PC-3 (cell line): ENCODE measurements at regions not wholly inside any gene's neighbourhood (a gene's known extent, or its start where the extent isn't known, plus 50 kb on each side); places are given as distances from the start of the nearest gene placed in this dataset.

ENCODE experiments used
- ATAC-seq: fragments of 200-7000 bp; cut with Tn5 transposase; 2 replicates; pipeline ENCODE4 v1.9.1; 2020; ENCODE audit warnings: mild to moderate bottlenecking, moderate library complexity
- BruUV-seq: library from RNA; stranded (reverse); fragments of 400-500 nt; replicated peaks from 2 replicates; lab custom pipeline; 2021; lab: Mats Ljungman, UMichigan
- CTCF ChIA-PET: fragments of 300-600 bp; sonication (Branson Sonifier 250); formaldehyde crosslinking; loops from one replicate; lab custom pipeline; 2022; ENCODE audit warnings: antibody characterized with exemption; lab: Charles Lee
- POLR2A ChIA-PET: fragments of 300-600 bp; sonication (Branson Sonifier 250); formaldehyde crosslinking; loops from one replicate; lab custom pipeline; 2022; ENCODE audit warnings: antibody characterized with exemption; ENCODE audit not compliant: unreplicated experiment; lab: Charles Lee
- DNase-seq: peaks from one replicate; pipeline ENCODE4 v3.0.0-alpha.2; 2015
- H2AFZ ChIP-seq: fragments of 300-600 bp; sonication (generic); 2 replicates; pipeline ENCODE4 v1.6.0; 2016; ENCODE audit warnings: antibody characterized with exemption, low read length
- H3F3A ChIP-seq: fragments of 300-600 bp; sonication (generic); one replicate; pipeline ENCODE4 v1.6.0; 2017; ENCODE audit warnings: antibody characterized with exemption, low read length, control low read depth, mild to moderate bottlenecking; ENCODE audit not compliant: unreplicated experiment
- H3K27ac ChIP-seq: fragments of 300-600 bp; sonication (generic); 2 replicates; pipeline ENCODE4 v1.5.1; 2016; ENCODE audit warnings: mild to moderate bottlenecking, low read length
- H3K27me3 ChIP-seq: fragments of 300-600 bp; sonication (generic); 2 replicates; pipeline ENCODE4 v1.6.1; 2016; ENCODE audit warnings: low read length, mixed read lengths
- H3K36me3 ChIP-seq: fragments of 300-600 bp; sonication (generic); 2 replicates; pipeline ENCODE4 v1.6.1; 2016; ENCODE audit warnings: low read depth, mixed run types, low read length, mixed read lengths
- H3K4me1 ChIP-seq: fragments of 300-600 bp; sonication (generic); 2 replicates; pipeline ENCODE4 v1.5.1; 2016; ENCODE audit warnings: low read length; ENCODE audit not compliant: insufficient read depth
- H3K4me2 ChIP-seq: fragments of 300-600 bp; sonication (generic); 2 replicates; pipeline ENCODE4 v1.6.0; 2016; ENCODE audit warnings: low read length
- H3K4me3 ChIP-seq: fragments of 300-600 bp; sonication (generic); 2 replicates; pipeline ENCODE4 v1.5.1; 2016; ENCODE audit warnings: mild to moderate bottlenecking, low read length, mixed read lengths
- H3K79me2 ChIP-seq: fragments of 300-600 bp; sonication (generic); 2 replicates; pipeline ENCODE4 v1.6.1; 2017; ENCODE audit warnings: low read length, mixed read lengths
- H3K9ac ChIP-seq: fragments of 300-600 bp; sonication (generic); 2 replicates; pipeline ENCODE4 v1.6.0; 2016; ENCODE audit warnings: mild to moderate bottlenecking, low read length
- H3K9me2 ChIP-seq: fragments of 300-600 bp; sonication (generic); replicated peaks from 2 replicates; pipeline ENCODE4 v1.6.1; 2016; ENCODE audit warnings: mixed run types, low read length, mixed read lengths
- H3K9me3 ChIP-seq: fragments of 300-600 bp; sonication (generic); 2 replicates; pipeline ENCODE4 v1.6.1; 2016; ENCODE audit warnings: low read length, mixed read lengths
- H4K20me1 ChIP-seq: fragments of 300-600 bp; sonication (generic); 2 replicates; pipeline ENCODE4 v1.6.1; 2016; ENCODE audit warnings: low read length, mixed read lengths
- EZH2 ChIP-seq: fragments of 300-600 bp; sonication (generic); IDR thresholded peaks from one replicate; pipeline ENCODE4 v1.6.1; 2017; ENCODE audit warnings: antibody characterized with exemption, mild to moderate bottlenecking, low read length; ENCODE audit not compliant: unreplicated experiment
- EZH2phosphoT487 ChIP-seq: fragments of 300-600 bp; sonication (generic); IDR thresholded peaks from 2 replicates; pipeline ENCODE4 v1.6.1; 2018; ENCODE audit warnings: mild to moderate bottlenecking, antibody characterized with exemption, low read length, borderline replicate concordance
- intact Hi-C: fragments of 100-400 bp; cut with micrococcal nuclease; formaldehyde crosslinking; loops from 2 replicates; pipeline ENCODE4 v1.9.0; 2023
- TF ChIP-seq, protein P1 (sequence below): fragments of 300-600 bp; sonication (generic); conservative IDR thresholded peaks from 2 replicates; pipeline ENCODE4 v1.5.1; 2017; ENCODE audit warnings: antibody characterized with exemption, low read depth, mild to moderate bottlenecking, low read length

DNA sequence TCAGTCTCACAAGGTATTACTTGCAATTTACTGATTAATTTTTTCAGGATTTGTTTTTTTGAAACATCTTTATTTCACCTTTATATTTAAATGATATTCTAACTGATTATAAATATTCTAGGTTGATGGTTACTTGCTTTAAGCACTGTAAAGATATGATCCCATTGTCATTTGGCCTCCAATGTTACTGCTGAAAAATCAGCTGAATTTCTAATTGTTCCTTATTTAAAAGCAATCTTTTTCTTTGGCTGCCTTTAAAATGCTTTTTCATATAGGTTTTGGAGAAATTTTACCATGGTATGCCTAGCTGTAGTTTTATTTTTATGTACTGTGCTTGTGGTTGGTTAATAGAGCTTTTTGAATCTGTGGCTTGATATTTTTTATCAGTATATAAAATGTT lies 275.6 kb upstream of the PPFIA2 start:
- Histone ChIP-seq H3K27me3 (no peaks in the 10 kb centered on the region), H3F3A (no peaks in the 10 kb centered on the region), H3K9me2 (no peaks in the 10 kb centered on the region), H3K4me2 (no peak overlapping the region), H4K20me1 (no peaks in the 10 kb centered on the region), H3K9ac (no peak overlapping the region), H3K27ac (no peak overlapping the region), H3K36me3 (no peaks in the 10 kb centered on the region), H3K79me2 (no peaks in the 10 kb centered on the region), H3K9me3 (peaks cover 29% of the 10 kb centered on the region; the same call in 1 of the 2 replicates), H2AFZ (no peak overlapping the region), H3K4me1 (no peaks in the 10 kb centered on the region), H3K4me3 (no peak overlapping the region)
- no TSS peak for BruUV-seq
- no peak for TF ChIP-seq EZH2phosphoT487
- TF ChIP-seq, protein P1, sequence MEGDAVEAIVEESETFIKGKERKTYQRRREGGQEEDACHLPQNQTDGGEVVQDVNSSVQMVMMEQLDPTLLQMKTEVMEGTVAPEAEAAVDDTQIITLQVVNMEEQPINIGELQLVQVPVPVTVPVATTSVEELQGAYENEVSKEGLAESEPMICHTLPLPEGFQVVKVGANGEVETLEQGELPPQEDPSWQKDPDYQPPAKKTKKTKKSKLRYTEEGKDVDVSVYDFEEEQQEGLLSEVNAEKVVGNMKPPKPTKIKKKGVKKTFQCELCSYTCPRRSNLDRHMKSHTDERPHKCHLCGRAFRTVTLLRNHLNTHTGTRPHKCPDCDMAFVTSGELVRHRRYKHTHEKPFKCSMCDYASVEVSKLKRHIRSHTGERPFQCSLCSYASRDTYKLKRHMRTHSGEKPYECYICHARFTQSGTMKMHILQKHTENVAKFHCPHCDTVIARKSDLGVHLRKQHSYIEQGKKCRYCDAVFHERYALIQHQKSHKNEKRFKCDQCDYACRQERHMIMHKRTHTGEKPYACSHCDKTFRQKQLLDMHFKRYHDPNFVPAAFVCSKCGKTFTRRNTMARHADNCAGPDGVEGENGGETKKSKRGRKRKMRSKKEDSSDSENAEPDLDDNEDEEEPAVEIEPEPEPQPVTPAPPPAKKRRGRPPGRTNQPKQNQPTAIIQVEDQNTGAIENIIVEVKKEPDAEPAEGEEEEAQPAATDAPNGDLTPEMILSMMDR, result no peak
- TF ChIP-seq EZH2, result no peak
- no peak for ATAC-seq
- intact Hi-C loops, result no loop called here
- ChIA-PET POLR2A (no interaction called here), CTCF (no interaction called here)
- DNase-seq, result no peak

DNA sequence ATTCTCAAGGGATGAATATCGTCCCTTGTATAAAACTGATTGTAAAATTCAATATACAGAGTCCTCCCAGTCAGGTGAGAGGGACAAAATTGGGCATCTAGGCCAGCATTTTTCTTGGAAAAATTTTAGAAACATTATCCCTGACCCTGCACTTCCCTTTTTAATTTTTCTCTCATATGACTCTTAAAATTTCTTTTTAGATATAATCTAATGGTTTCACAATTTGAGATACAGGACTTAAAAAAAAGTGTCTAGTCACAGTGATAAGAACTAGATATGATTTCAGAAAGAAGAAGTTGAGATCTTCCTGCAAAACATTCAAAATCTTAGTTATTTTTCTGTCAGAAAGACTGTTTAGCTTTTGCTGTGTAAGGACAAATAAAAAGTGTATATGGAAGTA lies 270.8 kb upstream of the PPFIA2 start:
- no peaks in the 10 kb centered on the region for H3F3A ChIP-seq
- H3K27ac ChIP-seq, result no peak overlapping the region
- no peak for DNase-seq
- CTCF ChIA-PET, result no interaction called here
- no peaks in the 10 kb centered on the region for H3K79me2 ChIP-seq
- H4K20me1 ChIP-seq, result no peaks in the 10 kb centered on the region
- H3K9me2 ChIP-seq, result no peaks in the 10 kb centered on the region
- no peaks in the 10 kb centered on the region for H3K36me3 ChIP-seq
- no peak overlapping the region for H3K4me2 ChIP-seq
- H3K27me3 ChIP-seq, result no peaks in the 10 kb centered on the region
- POLR2A ChIA-PET, result no interaction called here
- intact Hi-C loops, result no loop called here
- peaks cover 9% of the 10 kb centered on the region; the same call in 1 of the 2 replicates for H3K9me3 ChIP-seq
- no peaks in the 10 kb centered on the region for H3K4me1 ChIP-seq
- no peak overlapping the region for H3K9ac ChIP-seq
- no TSS peak for BruUV-seq
- no peak overlapping the region for H3K4me3 ChIP-seq
- TF ChIP-seq EZH2 (no peak), EZH2phosphoT487 (no peak)
- TF ChIP-seq, protein P1, result no peak
- no peak overlapping the region for H2AFZ ChIP-seq
- no peak for ATAC-seq

DNA sequence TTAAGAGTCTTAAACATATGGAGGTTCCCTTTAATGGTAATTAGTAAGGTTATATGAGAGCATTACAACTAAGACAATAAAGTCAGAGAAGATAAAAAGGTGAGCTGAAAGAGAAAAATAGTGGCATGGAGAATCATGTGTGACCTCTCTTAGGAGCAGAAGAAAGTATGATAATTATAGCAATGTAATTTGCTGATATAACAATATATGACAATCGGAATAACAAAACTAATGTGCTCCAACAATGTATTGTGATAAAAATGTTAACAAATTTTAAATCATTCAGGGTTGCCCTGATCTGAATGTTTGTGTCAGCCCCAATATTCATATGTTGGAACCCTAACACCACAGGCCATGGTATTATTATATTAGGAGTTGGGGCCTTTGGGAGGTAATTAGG lies 269.6 kb upstream of the PPFIA2 start:
- ATAC-seq, result no peak

More for the DNA sequence above, 269.6 kb upstream of the PPFIA2 start:
- H4K20me1 ChIP-seq, result no peaks in the 10 kb centered on the region
- BruUV-seq, result no TSS peak
- H3K79me2 ChIP-seq, result no peaks in the 10 kb centered on the region
- no peak overlapping the region for H3K4me2 ChIP-seq
- ChIA-PET CTCF (no interaction called here), POLR2A (no interaction called here)
- TF ChIP-seq, protein P1, result no peak
- TF ChIP-seq EZH2, result no peak
- no peak for TF ChIP-seq EZH2phosphoT487
- no peaks in the 10 kb centered on the region for H3F3A ChIP-seq
- H3K27ac ChIP-seq, result no peak overlapping the region
- DNase-seq, result no peak
- H3K9me2 ChIP-seq, result no peaks in the 10 kb centered on the region
- H3K4me1 ChIP-seq, result no peaks in the 10 kb centered on the region
- no peak overlapping the region for H3K4me3 ChIP-seq
- no peaks in the 10 kb centered on the region for H3K27me3 ChIP-seq
- no peaks in the 10 kb centered on the region for H3K36me3 ChIP-seq
- 0 out of 2 replicates have a peak, but pooled peaks cover 2% of the 10 kb centered on the region for H3K9me3 ChIP-seq
- intact Hi-C loops, result no loop called here
- no peak overlapping the region for H3K9ac ChIP-seq
- no peak overlapping the region for H2AFZ ChIP-seq
